Fibroblast of villous mesenchyme (primary cell): ENCODE measurements at regions not wholly inside any gene's neighbourhood (a gene's known extent, or its start where the extent isn't known, plus 50 kb on each side); places are given as distances from the start of the nearest gene placed in this dataset.

Experiments
- DNase-seq: peaks from one replicate; pipeline ENCODE4 v3.0.0-alpha.2; 2010; ENCODE audit warnings: low read depth
- H3K4me3 ChIP-seq: 2 replicates; pipeline ENCODE4 v1.5.1; 2011; ENCODE audit warnings: low read depth, mild to moderate bottlenecking, low read length
- TF ChIP-seq, protein P1 (sequence below): IDR thresholded peaks from 2 replicates; pipeline ENCODE4 v1.5.1; 2012; ENCODE audit warnings: low read depth, mild to moderate bottlenecking, low read length; ENCODE audit not compliant: insufficient read depth

DNA sequence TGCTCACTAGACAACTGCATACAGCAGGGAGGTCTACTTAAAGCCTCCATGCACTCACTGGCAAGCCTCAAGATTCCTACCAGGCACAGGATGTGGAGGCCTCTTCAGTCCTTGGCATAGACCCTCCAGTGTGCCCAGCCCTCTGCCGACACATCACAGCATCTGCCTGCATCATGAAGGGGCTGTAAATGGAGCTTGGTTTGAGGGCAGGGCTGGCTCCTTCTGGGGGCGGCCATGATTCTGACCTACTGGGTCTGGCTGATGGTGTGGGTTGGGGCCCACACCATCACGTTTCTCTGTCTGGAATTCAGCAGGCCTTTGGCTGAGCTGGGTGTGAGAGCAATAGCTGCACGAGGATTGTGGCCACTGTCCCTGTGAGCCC lies 84.9 kb upstream of the SHB start:
- no peak overlapping the region for H3K4me3 ChIP-seq
- TF ChIP-seq, protein P1, sequence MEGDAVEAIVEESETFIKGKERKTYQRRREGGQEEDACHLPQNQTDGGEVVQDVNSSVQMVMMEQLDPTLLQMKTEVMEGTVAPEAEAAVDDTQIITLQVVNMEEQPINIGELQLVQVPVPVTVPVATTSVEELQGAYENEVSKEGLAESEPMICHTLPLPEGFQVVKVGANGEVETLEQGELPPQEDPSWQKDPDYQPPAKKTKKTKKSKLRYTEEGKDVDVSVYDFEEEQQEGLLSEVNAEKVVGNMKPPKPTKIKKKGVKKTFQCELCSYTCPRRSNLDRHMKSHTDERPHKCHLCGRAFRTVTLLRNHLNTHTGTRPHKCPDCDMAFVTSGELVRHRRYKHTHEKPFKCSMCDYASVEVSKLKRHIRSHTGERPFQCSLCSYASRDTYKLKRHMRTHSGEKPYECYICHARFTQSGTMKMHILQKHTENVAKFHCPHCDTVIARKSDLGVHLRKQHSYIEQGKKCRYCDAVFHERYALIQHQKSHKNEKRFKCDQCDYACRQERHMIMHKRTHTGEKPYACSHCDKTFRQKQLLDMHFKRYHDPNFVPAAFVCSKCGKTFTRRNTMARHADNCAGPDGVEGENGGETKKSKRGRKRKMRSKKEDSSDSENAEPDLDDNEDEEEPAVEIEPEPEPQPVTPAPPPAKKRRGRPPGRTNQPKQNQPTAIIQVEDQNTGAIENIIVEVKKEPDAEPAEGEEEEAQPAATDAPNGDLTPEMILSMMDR = no peak
- DNase-seq = no peak

DNA sequence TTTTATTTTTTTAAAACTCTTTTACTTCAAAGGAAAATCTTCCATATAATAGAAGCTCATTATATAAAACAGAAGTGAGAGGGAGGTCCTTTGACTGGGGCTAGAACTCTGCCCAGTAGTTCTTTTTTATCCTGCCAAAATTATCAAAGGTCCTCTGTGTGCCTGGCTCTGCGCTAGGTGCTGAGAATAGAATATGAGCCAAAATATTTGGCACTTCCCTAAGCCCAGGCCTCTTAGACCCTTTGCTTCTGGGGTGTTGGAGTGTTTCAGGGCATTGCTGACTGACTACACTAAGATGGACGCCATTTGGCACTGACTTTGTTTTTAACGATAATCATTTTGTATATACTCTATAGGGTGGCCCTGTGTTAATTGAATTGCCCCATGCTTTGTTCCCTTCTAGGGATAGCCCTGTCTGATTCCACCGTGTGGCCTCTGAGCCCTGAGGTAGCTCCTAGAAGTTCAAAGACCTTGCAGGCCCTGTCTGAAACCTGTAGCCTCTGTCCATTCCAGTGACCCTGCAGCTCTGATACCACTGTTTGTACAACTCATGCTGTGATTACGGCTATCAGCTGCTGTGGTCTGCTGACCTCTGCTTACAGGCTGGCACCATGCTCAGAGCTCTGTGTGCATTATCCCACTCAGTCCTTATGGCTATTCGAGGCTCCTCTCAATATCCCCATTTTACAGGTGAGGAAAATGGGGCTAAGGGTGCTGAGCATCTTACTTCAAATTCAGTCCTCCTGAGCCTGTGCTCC lies 84.3 kb upstream of the SHB start:
- no peak overlapping the region for H3K4me3 ChIP-seq
- no peak for DNase-seq
- TF ChIP-seq, protein P1 = no peak

DNA sequence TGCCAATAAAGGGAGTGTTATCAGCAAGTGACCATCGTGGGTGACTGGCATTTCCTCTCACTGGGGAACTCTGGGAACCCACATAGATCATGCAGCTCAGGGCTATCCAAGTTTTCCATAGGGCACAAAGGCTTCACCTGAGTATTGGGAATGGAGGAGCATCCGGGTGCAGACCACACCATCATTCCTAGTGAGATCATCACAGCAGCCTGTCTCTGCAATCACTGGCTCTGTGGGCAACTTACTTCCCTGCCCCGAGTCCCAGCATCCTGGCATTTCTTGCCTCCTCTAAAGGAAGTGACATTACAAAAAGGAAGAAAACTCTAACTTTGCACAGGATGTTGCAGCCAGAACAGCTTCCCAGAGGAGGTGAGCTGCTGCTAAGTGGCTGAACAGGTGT lies 80.6 kb upstream of the SHB start:
- H3K4me3 ChIP-seq = no peak overlapping the region
- TF ChIP-seq, protein P1 = no peak
- no peak for DNase-seq

DNA sequence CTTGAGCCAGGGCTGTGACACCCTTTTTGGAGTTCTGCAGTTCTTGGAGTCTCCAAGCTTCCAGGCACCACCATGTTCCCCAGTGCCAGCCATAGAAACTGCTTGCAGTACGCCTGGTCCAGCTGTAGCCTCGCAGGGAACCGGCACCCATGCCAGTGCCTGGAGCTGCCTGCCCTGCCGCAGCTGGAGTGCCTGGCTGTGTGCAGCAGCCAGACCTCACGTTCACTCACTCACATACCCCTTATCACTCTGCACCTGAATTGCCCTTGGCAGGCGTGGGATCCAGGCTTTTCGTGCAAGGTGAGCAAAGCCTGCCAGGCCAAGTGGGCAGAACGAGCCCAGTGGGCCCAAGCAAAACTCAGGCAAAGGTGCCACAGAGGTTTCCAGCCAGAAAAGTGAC lies 77.8 kb upstream of the SHB start:
- H3K4me3 ChIP-seq = no peak overlapping the region
- TF ChIP-seq, protein P1 = no peak

DNA sequence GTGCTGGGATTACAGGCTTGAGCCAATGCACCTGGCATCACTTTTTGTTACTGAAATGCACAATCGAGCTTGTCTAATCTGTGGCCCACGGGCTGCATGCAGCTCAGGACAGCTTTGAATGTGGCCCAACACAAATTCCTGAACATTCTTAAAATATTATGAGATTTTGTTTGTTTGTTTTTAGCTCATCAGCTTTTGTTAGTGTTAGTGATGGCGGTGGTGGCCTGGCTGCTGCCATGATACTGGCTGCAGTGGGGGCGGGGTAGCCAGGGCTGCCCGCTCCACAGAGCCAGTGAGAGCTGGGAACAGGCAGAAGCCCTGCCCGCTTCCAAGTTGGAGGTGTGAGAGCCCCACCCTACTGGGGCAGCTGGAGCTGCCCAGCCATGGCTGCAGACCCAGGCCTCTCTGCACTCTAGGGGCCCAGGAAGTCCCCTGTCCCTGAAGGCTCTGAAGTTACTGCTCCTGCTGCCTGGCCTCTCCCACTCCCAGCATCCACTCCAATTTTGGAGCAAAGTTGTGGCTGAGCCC lies 76.6 kb upstream of the SHB start:
- TF ChIP-seq, protein P1 = no peak
- DNase-seq = no peak
- H3K4me3 ChIP-seq = no peak overlapping the region

More for the DNA sequence above, 77.8 kb upstream of the SHB start:
- DNase-seq = no peak

DNA sequence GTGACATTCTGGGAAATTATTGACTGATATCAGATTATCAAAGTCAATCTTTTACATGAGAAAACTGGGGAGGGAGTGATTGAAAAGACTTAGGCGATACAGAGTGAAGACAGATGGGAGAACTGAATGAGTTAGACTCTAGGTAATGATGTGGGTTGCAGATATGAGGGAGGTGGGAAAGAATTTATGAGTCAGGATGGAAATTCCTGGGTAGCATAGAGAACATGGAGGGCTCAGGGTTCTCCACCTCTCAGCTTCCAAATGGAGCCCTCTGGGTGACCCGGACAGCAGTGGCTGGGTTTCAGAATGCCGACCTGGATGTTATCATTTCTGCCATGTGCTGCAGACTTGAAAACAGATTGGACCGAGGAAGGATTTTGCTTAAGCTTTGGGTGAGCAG lies 75.4 kb upstream of the SHB start:
- no peak overlapping the region for H3K4me3 ChIP-seq
- TF ChIP-seq, protein P1 = no peak
- DNase-seq = peak; percentile 6
